K562 (cell line): ENCODE measurements at regions not wholly inside any gene's neighbourhood (a gene's known extent, or its start where the extent isn't known, plus 50 kb on each side); places are given as distances from the start of the nearest gene placed in this dataset.

Source experiments
- ATAC-seq: fragments of 200-7000 bp; cut with Tn5 transposase; 3 replicates; pipeline ENCODE4 v1.9.1; 2020; ENCODE audit warnings: moderate library complexity
- BruUV-seq: library from RNA; stranded (reverse); fragments of 400-500 nt; replicated peaks from 2 replicates; lab custom pipeline; 2021; lab: Mats Ljungman, UMichigan
- CTCF ChIA-PET: fragments of 300-600 bp; formaldehyde crosslinking; extraction: SDS; loops from one replicate; lab custom pipeline; 2021; ENCODE audit warnings: low intra/inter-chr PET ratio; lab: Yijun Ruan, JAX
- POLR2A ChIA-PET: fragments of 300-600, 350-650 bp; sonication (Branson Sonifier 250); formaldehyde crosslinking; extraction: SDS; loops from one replicate; lab custom pipeline; 2021; ENCODE audit warnings: antibody characterized with exemption, inconsistent platforms; lab: Yijun Ruan, JAX
- DNase-seq, 4 experiments: peaks; one replicate each; pipeline versions ENCODE4 v3.0.0 to v3.0.0-alpha.2; 2011 to 2018; ENCODE audit warnings: low spot score in 3 of 4, mixed read lengths in 3 of 4; ENCODE audit errors: extremely low read depth in 1 of 4
- FAIRE-seq: peaks from 2 replicates; lab custom pipeline; 2011; peaks lifted over from hg19 to GRCh38; lab: Jason Lieb, UNC
- H2AFZ ChIP-seq: 2 replicates; pipeline ENCODE4 v1.6.0; 2011; ENCODE audit warnings: low read depth, low read length, control low read depth, inconsistent platforms
- H3K27ac ChIP-seq: fragments of 200-600 bp; 3 replicates; pipeline ENCODE4 v1.8.0; 2011; ENCODE audit warnings: low read depth, mild to moderate bottlenecking, control low read depth, inconsistent platforms, low read length, moderate library complexity, mixed read lengths; ENCODE audit errors: extremely low read depth
- H3K27me3 ChIP-seq, 2 experiments: fragments of 300-600 bp in 1 of 2; 2 replicates in 1 of 2; 3 replicates in 1 of 2; pipeline versions ENCODE4 v1.6.0 to v1.8.0; 2011; ENCODE audit warnings: inconsistent platforms in 2 of 2, low read length in 2 of 2, mild to moderate bottlenecking in 1 of 2, mixed read lengths in 1 of 2, moderate library complexity in 1 of 2; ENCODE audit not compliant: control insufficient read depth in 2 of 2, insufficient read depth in 2 of 2
- H3K36me3 ChIP-seq: fragments of 300-600 bp; 3 replicates; pipeline ENCODE4 v1.8.0; 2011; ENCODE audit warnings: mild to moderate bottlenecking, low read length, inconsistent platforms; ENCODE audit not compliant: control insufficient read depth, insufficient read depth
- H3K4me1 ChIP-seq, 2 experiments: fragments of 200-600 bp in 1 of 2; replicated peaks in 1 of 2; 2 replicates in 1 of 2; 3 replicates in 1 of 2; pipeline versions ENCODE4 v1.5.1 to v1.8.0; 2011; ENCODE audit warnings: inconsistent platforms in 2 of 2, low read length in 2 of 2, mild to moderate bottlenecking in 1 of 2, mixed read lengths in 1 of 2, moderate library complexity in 1 of 2; ENCODE audit not compliant: control insufficient read depth in 2 of 2, insufficient read depth in 2 of 2
- H3K4me2 ChIP-seq: 2 replicates; pipeline ENCODE4 v1.6.1; 2011; ENCODE audit warnings: low read length, control low read depth, inconsistent platforms, mixed read lengths; ENCODE audit not compliant: insufficient read depth
- H3K4me3 ChIP-seq: fragments of 200-600 bp; sonication (generic), shearing (Covaris generic); 2 replicates; pipeline ENCODE4 v1.5.1; 2016; ENCODE audit warnings: control low read depth, inconsistent platforms
- H3K79me2 ChIP-seq: fragments of 200-600 bp; 3 replicates; pipeline ENCODE4 v1.8.0; 2011; ENCODE audit warnings: low read length, inconsistent platforms; ENCODE audit not compliant: control insufficient read depth, insufficient read depth
- H3K9ac ChIP-seq, 2 experiments: 2 replicates each; pipeline versions ENCODE4 v1.6.0 to v1.6.1; 2011; ENCODE audit warnings: low read depth in 2 of 2, low read length in 2 of 2, control low read depth in 1 of 2, inconsistent platforms in 1 of 2, mild to moderate bottlenecking in 1 of 2, mixed read lengths in 1 of 2; ENCODE audit not compliant: insufficient read depth in 1 of 2
- H3K9me1 ChIP-seq: one replicate; pipeline ENCODE4 v1.6.0; 2011; ENCODE audit warnings: inconsistent platforms, mild to moderate bottlenecking, low read length, moderate library complexity; ENCODE audit not compliant: control insufficient read depth, insufficient read depth
- H3K9me3 ChIP-seq: replicated peaks from 2 replicates; pipeline ENCODE4 v1.5.1; 2011; ENCODE audit warnings: low read depth, low read length, inconsistent platforms; ENCODE audit not compliant: control insufficient read depth, insufficient read depth
- H4K20me1 ChIP-seq: replicated peaks from 2 replicates; pipeline ENCODE4 v1.6.1; 2011; ENCODE audit warnings: low read length, inconsistent platforms, mixed read lengths; ENCODE audit not compliant: control insufficient read depth, insufficient read depth
- ARID3A ChIP-seq: IDR thresholded peaks from 2 replicates; pipeline ENCODE4 v1.6.1; 2012; ENCODE audit warnings: low read depth, low read length, improper control_type of control experiment, borderline replicate concordance
- E2F6 ChIP-seq, 2 experiments: IDR thresholded peaks; 2 replicates each; pipeline ENCODE4 v1.6.1; 2011; ENCODE audit warnings: borderline replicate concordance in 1 of 2, control low read depth in 1 of 2, low read depth in 1 of 2, low read length in 1 of 2, mild to moderate bottlenecking in 1 of 2, mixed read lengths in 1 of 2, moderate library complexity in 1 of 2; ENCODE audit not compliant: insufficient read depth in 1 of 2, insufficient read length in 1 of 2, poor library complexity in 1 of 2, severe bottlenecking in 1 of 2; ENCODE audit errors: extremely low read depth in 1 of 2
- ERF ChIP-seq: fragments of 450-650 bp; formaldehyde crosslinking; IDR thresholded peaks from 2 replicates; pipeline ENCODE4 v1.4.0; 2020; ENCODE audit warnings: mild to moderate bottlenecking, mixed read lengths
- KDM4B ChIP-seq, 2 experiments: fragments of 450-650 bp in 1 of 2; sonication (generic) in 1 of 2; IDR thresholded peaks; 2 replicates each; pipeline ENCODE4 v1.6.1; 2016 to 2017; ENCODE audit warnings: borderline replicate concordance in 2 of 2, antibody characterized with exemption in 1 of 2, low read depth in 1 of 2, mild to moderate bottlenecking in 1 of 2
- PBX2 ChIP-seq, 2 experiments: IDR thresholded peaks in 1 of 2; conservative IDR thresholded peaks in 1 of 2; 2 replicates each; pipeline ENCODE4 v1.6.1; 2016; ENCODE audit warnings: low read depth in 2 of 2, mild to moderate bottlenecking in 1 of 2, missing compliant biosample characterization in 1 of 2, missing genetic modification characterization in 1 of 2, moderate library complexity in 1 of 2
- RHOXF2B ChIP-seq: fragments of 250-450 bp; sonication (Bioruptor Pico); conservative IDR thresholded peaks from 2 replicates; pipeline ENCODE4 v1.5.1; 2021
- TRIM28 ChIP-seq: fragments of 450-650 bp; IDR thresholded peaks from 2 replicates; pipeline ENCODE4 v1.6.1; 2017
- ZNF124 ChIP-seq: sonication (generic); formaldehyde crosslinking; IDR thresholded peaks from 2 replicates; pipeline ENCODE4 v1.8.1; 2022; ENCODE audit warnings: missing genetic modification reagents
- ZNF174 ChIP-seq: fragments of 250-450 bp; sonication (Bioruptor Pico); IDR thresholded peaks from 2 replicates; pipeline ENCODE4 v1.4.0; 2020; ENCODE audit warnings: mild to moderate bottlenecking
- ZNF23 ChIP-seq: fragments of 250-450 bp; sonication (Bioruptor Pico); IDR thresholded peaks from 2 replicates; pipeline ENCODE4 v1.4.0; 2020; ENCODE audit warnings: mild to moderate bottlenecking
- ZNF3 ChIP-seq: fragments of 250-450 bp; sonication (Bioruptor Pico); IDR thresholded peaks from 2 replicates; pipeline ENCODE4 v1.5.0; 2021; ENCODE audit warnings: mild to moderate bottlenecking, moderate library complexity
- ZNF398 ChIP-seq: fragments of 250-450 bp; sonication (Bioruptor Pico); IDR thresholded peaks from 2 replicates; pipeline ENCODE4 v1.8.0; 2021; ENCODE audit warnings: moderate library complexity, mild to moderate bottlenecking, inconsistent platforms
- ZSCAN29 ChIP-seq: fragments of 450-650 bp; IDR thresholded peaks from 2 replicates; pipeline ENCODE4 v1.6.1; 2017
- WGBS: fragments of 100-300 bp; shearing (Covaris generic); methylation state at CpG from one replicate; pipeline ENCODE4 v1.1.6; 2016; ENCODE audit warnings: low coverage, mixed read lengths; ENCODE audit not compliant: insufficient coverage; ENCODE audit errors: missing lambda C conversion rate; 5-methylcytosine and 5-hydroxymethylcytosine counted together
- in situ Hi-C: fragments of 300-500 bp; cut with MboI; formaldehyde crosslinking; loops from 4 replicates; pipeline ENCODE4 v1.15.0; 2018; ENCODE audit warnings: inconsistent platforms, mixed read lengths
- intact Hi-C: fragments of 100-400 bp; cut with micrococcal nuclease; formaldehyde crosslinking; loops from 2 replicates; pipeline ENCODE4 v1.14.2; 2022

- BruUV-seq: no TSS peak
- Histone ChIP-seq H3K4me3 (no peak overlapping the region), H3K79me2 (no peaks in the 10 kb centered on the region), H3K9me3 (no peaks in the 10 kb centered on the region), H2AFZ (no peak overlapping the region), H3K27ac (no peak overlapping the region), H4K20me1 (no peaks in the 10 kb centered on the region), H3K36me3 (no peaks in the 10 kb centered on the region), H3K4me2 (no peak overlapping the region), H3K27me3 (no peaks in the 10 kb centered on the region), H3K9ac (no peak overlapping the region), H3K9me1 (no peaks in the 10 kb centered on the region), H3K4me1 (no peaks in the 10 kb centered on the region)
- FAIRE-seq (no peak), ATAC-seq (no peak), DNase-seq (no peak)
- intact Hi-C loops (no loop called here), in situ Hi-C loops (no loop called here)
- POLR2A ChIA-PET: no interaction called here
- CTCF ChIA-PET: no interaction called here
- 69% methylated on average over 5 of the region's 5 CpGs for WGBS
- no peak for TF ChIP-seq ZNF174 (CRISPR knock-in tag)
- TF ChIP-seq ERF (CRISPR knock-in tag): no peak
- TF ChIP-seq E2F6 (IDR thresholded peaks at IDR 0.05; ENCODE audit: borderline replicate concordance in 1 of 2, extremely low read depth in 1 of 2, insufficient read depth in 1 of 2, insufficient read length in 1 of 2, low read depth in 1 of 2, low read length in 1 of 2, poor library complexity in 1 of 2, severe bottlenecking in 1 of 2): no peak
- no peak for TF ChIP-seq ZSCAN29
- TF ChIP-seq ZNF3 (CRISPR knock-in tag): no peak
- TF ChIP-seq ARID3A: no peak
- no peak for TF ChIP-seq ZNF398 (CRISPR knock-in tag)
- no peak for TF ChIP-seq TRIM28
- TF ChIP-seq RHOXF2B: no peak
- no peak for TF ChIP-seq ZNF23 (CRISPR knock-in tag)
- no peak for TF ChIP-seq KDM4B (IDR thresholded peaks at IDR 0.05; ENCODE audit: borderline replicate concordance in 2 of 2, low read depth in 1 of 2)
- no peak for TF ChIP-seq PBX2 (CRISPR knock-in tag; IDR thresholded peaks at IDR 0.05; ENCODE audit: low read depth)
- no peak for TF ChIP-seq PBX2 (tag; conservative IDR thresholded peaks at IDR 0.05; ENCODE audit: low read depth)
- no peak for TF ChIP-seq ZNF124 (CRISPR knock-in tag)
Observed at GRCh38 chr15:95995375-95996168, 334.9 kb upstream of the NR2F2 start.
